ENCODE measurements at regions not wholly inside any gene's neighbourhood (a gene's known extent, or its start where the extent isn't known, plus 50 kb on each side); places are given as distances from the start of the nearest gene placed in this dataset.

- no peak overlapping the region for H3K9ac ChIP-seq (ENCODE audit: low read length)
- no peaks in the 10 kb centered on the region for H3K9me2 ChIP-seq (ENCODE audit: insufficient read depth, low read length)
- no peak overlapping the region for H3K4me3 ChIP-seq (ENCODE audit: low read length)
- no peaks in the 10 kb centered on the region for H3K36me3 ChIP-seq (ENCODE audit: insufficient read depth, low read length)
- no peaks in the 10 kb centered on the region for H3K27me3 ChIP-seq (ENCODE audit: insufficient read depth, low read depth, low read length)
- no peak overlapping the region for H3K4me2 ChIP-seq (ENCODE audit: low read length)
- H3F3A ChIP-seq (ENCODE audit: insufficient read depth, low read length, poor library complexity, severe bottlenecking) = no peaks in the 10 kb centered on the region
- H3K27ac ChIP-seq (ENCODE audit: low read length) = no peak overlapping the region
- no peaks in the 10 kb centered on the region for H3K9me3 ChIP-seq (ENCODE audit: low read length)
- no peak overlapping the region for H2AFZ ChIP-seq (ENCODE audit: low read depth, low read length)
- H3K79me2 ChIP-seq (replicated peaks; ENCODE audit: insufficient read depth, low read length) = no peaks in the 10 kb centered on the region
- H4K20me1 ChIP-seq (ENCODE audit: insufficient read depth) = no peaks in the 10 kb centered on the region
- TF ChIP-seq MXI1 (conservative IDR thresholded peaks at IDR 0.05; ENCODE audit: poor library complexity, severe bottlenecking) (no peak), EZH2 (IDR thresholded peaks at IDR 0.05; ENCODE audit: borderline replicate concordance, insufficient read depth, low read length, poor library complexity, severe bottlenecking) (no peak), SMC3 (conservative IDR thresholded peaks at IDR 0.05; ENCODE audit: poor library complexity) (no peak)
These were observed 157.3 kb upstream of the APCDD1 start for GRCh38 chr18:10297086-10297485.

DNA sequence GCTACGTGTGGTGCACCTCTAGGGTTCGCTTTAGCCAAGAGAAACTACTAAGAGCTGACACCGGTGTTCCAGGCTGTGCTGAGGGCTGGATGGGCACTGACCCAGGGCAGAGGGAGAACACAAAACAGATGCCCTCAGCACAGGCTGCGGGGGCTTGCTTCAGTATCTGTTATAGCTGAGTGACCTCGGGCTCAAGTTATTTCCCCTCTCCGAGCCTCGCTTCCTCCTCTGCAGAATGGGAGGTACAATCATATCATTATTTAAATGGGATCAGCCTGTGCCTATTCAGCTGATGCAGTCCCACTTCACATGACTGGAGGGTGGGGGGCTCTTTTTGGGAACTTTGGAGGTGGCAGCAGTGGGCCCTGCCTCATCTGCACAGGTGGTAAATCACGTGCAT lies 156.1 kb upstream of the APCDD1 start:
- Histone ChIP-seq H3K27me3 (ENCODE audit: insufficient read depth, low read depth, low read length) (no peaks in the 10 kb centered on the region), H3K4me3 (ENCODE audit: low read length) (no peak overlapping the region), H3K36me3 (ENCODE audit: insufficient read depth, low read length) (no peaks in the 10 kb centered on the region), H3K27ac (ENCODE audit: low read length) (no peak overlapping the region), H3F3A (ENCODE audit: insufficient read depth, low read length, poor library complexity, severe bottlenecking) (no peaks in the 10 kb centered on the region), H3K9ac (ENCODE audit: low read length) (no peak overlapping the region), H3K79me2 (replicated peaks; ENCODE audit: insufficient read depth, low read length) (no peaks in the 10 kb centered on the region), H3K9me2 (ENCODE audit: insufficient read depth, low read length) (no peaks in the 10 kb centered on the region), H2AFZ (ENCODE audit: low read depth, low read length) (no peak overlapping the region), H3K4me2 (ENCODE audit: low read length) (no peak overlapping the region), H3K9me3 (ENCODE audit: low read length) (no peaks in the 10 kb centered on the region), H4K20me1 (ENCODE audit: insufficient read depth) (no peaks in the 10 kb centered on the region)
- TF ChIP-seq, protein P1, sequence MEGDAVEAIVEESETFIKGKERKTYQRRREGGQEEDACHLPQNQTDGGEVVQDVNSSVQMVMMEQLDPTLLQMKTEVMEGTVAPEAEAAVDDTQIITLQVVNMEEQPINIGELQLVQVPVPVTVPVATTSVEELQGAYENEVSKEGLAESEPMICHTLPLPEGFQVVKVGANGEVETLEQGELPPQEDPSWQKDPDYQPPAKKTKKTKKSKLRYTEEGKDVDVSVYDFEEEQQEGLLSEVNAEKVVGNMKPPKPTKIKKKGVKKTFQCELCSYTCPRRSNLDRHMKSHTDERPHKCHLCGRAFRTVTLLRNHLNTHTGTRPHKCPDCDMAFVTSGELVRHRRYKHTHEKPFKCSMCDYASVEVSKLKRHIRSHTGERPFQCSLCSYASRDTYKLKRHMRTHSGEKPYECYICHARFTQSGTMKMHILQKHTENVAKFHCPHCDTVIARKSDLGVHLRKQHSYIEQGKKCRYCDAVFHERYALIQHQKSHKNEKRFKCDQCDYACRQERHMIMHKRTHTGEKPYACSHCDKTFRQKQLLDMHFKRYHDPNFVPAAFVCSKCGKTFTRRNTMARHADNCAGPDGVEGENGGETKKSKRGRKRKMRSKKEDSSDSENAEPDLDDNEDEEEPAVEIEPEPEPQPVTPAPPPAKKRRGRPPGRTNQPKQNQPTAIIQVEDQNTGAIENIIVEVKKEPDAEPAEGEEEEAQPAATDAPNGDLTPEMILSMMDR (IDR thresholded peaks at IDR 0.05; ENCODE audit: poor library complexity, severe bottlenecking) = no peak
- TF ChIP-seq REST (IDR thresholded peaks at IDR 0.05; ENCODE audit: borderline replicate concordance) = no peak
- TF ChIP-seq RAD21 (conservative IDR thresholded peaks at IDR 0.05) = no peak
- TF ChIP-seq EZH2 (IDR thresholded peaks at IDR 0.05; ENCODE audit: borderline replicate concordance, insufficient read depth, low read length, poor library complexity, severe bottlenecking) = no peak
- no peak for TF ChIP-seq POLR2AphosphoS5 (IDR thresholded peaks at IDR 0.05)
- no peak for TF ChIP-seq TAF1 (IDR thresholded peaks at IDR 0.05; ENCODE audit: low read depth)
- TF ChIP-seq MXI1 (conservative IDR thresholded peaks at IDR 0.05; ENCODE audit: poor library complexity, severe bottlenecking) = no peak
- TF ChIP-seq SMC3 (conservative IDR thresholded peaks at IDR 0.05; ENCODE audit: poor library complexity) = no peak
- no peak for TF ChIP-seq EP300 (conservative IDR thresholded peaks at IDR 0.05; ENCODE audit: poor library complexity, severe bottlenecking)

DNA sequence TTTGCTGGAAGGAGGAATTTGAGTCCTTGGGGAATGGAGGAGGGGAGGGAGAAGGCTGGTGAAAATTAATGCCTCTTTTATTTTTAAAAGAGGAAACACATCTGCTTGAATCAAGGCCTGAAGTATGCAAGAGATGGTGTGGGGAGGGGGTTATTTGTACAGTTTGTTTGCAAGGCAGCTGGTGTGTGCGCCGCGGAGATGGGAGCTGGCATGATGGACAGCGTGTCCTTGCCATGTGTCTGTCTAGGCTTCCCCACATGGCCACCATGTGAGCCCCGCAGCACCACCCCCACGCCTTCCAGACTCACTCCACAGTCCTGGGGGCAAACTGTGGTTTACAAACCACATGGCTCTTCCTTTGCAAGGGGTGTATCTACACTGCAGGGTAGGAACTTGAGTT lies 154.8 kb upstream of the APCDD1 start:
- H2AFZ ChIP-seq (ENCODE audit: low read depth, low read length) = no peak overlapping the region
- no peaks in the 10 kb centered on the region for H3K9me2 ChIP-seq (ENCODE audit: insufficient read depth, low read length)
- no peaks in the 10 kb centered on the region for H3K9me3 ChIP-seq (ENCODE audit: low read length)
- H3K79me2 ChIP-seq (replicated peaks; ENCODE audit: insufficient read depth, low read length) = no peaks in the 10 kb centered on the region
- H3K9ac ChIP-seq (ENCODE audit: low read length) = no peak overlapping the region
- H3K4me2 ChIP-seq (ENCODE audit: low read length) = no peak overlapping the region
- no peaks in the 10 kb centered on the region for H3K27me3 ChIP-seq (ENCODE audit: insufficient read depth, low read depth, low read length)
- H3F3A ChIP-seq (ENCODE audit: insufficient read depth, low read length, poor library complexity, severe bottlenecking) = no peaks in the 10 kb centered on the region
- H4K20me1 ChIP-seq (ENCODE audit: insufficient read depth) = no peaks in the 10 kb centered on the region
- H3K27ac ChIP-seq (ENCODE audit: low read length) = no peak overlapping the region
- no peaks in the 10 kb centered on the region for H3K36me3 ChIP-seq (ENCODE audit: insufficient read depth, low read length)
- no peak overlapping the region for H3K4me3 ChIP-seq (ENCODE audit: low read length)
- TF ChIP-seq RAD21 (conservative IDR thresholded peaks at IDR 0.05) (no peak), REST (IDR thresholded peaks at IDR 0.05; ENCODE audit: borderline replicate concordance) (no peak), SMC3 (conservative IDR thresholded peaks at IDR 0.05; ENCODE audit: poor library complexity) (no peak), TAF1 (IDR thresholded peaks at IDR 0.05; ENCODE audit: low read depth) (no peak), EP300 (conservative IDR thresholded peaks at IDR 0.05; ENCODE audit: poor library complexity, severe bottlenecking) (no peak), POLR2AphosphoS5 (IDR thresholded peaks at IDR 0.05) (no peak), MXI1 (conservative IDR thresholded peaks at IDR 0.05; ENCODE audit: poor library complexity, severe bottlenecking) (no peak), EZH2 (IDR thresholded peaks at IDR 0.05; ENCODE audit: borderline replicate concordance, insufficient read depth, low read length, poor library complexity, severe bottlenecking) (no peak)
- TF ChIP-seq, protein P1 (IDR thresholded peaks at IDR 0.05; ENCODE audit: poor library complexity, severe bottlenecking) = no peak
